SH-SY5Y (cell line): ENCODE measurements at regions not wholly inside any gene's neighbourhood (a gene's known extent, or its start where the extent isn't known, plus 50 kb on each side); places are given as distances from the start of the nearest gene placed in this dataset.

Experiments used
- GATA2 ChIP-seq: IDR thresholded peaks from 2 replicates; pipeline ENCODE4 v1.6.1; 2011; ENCODE audit warnings: mild to moderate bottlenecking, low read depth, low read length
- GATA3 ChIP-seq: IDR thresholded peaks from 2 replicates; pipeline ENCODE4 v1.6.1; 2011; ENCODE audit warnings: low read depth, mild to moderate bottlenecking, low read length, moderate library complexity

- no peak for TF ChIP-seq GATA2
- no peak for TF ChIP-seq GATA3
Measured at GRCh38 chr12:43090981-43091380, 461.0 kb downstream of the ADAMTS20 start.
